Ishikawa (cell line): ENCODE measurements at regions not wholly inside any gene's neighbourhood (a gene's known extent, or its start where the extent isn't known, plus 50 kb on each side); places are given as distances from the start of the nearest gene placed in this dataset.
A peak's percentile ranks its signal among the peaks of the same experiment; 100 is the strongest.

Experiments
- CREB1 ChIP-seq: IDR thresholded peaks from 2 replicates; pipeline ENCODE4 v1.6.1; 2012; ENCODE audit warnings: low read depth
- EGR1 ChIP-seq: IDR thresholded peaks from 2 replicates; pipeline ENCODE4 v1.6.1; 2012
- NFIC ChIP-seq: IDR thresholded peaks from 2 replicates; pipeline ENCODE4 v1.6.1; 2012
- TAF1 ChIP-seq: IDR thresholded peaks from 2 replicates; pipeline ENCODE4 v1.6.1; 2012; ENCODE audit warnings: low read depth, mild to moderate bottlenecking
- TEAD4 ChIP-seq: IDR thresholded peaks from 2 replicates; pipeline ENCODE4 v1.6.1; 2012
- ZBTB7A ChIP-seq: IDR thresholded peaks from 2 replicates; pipeline ENCODE4 v1.6.1; 2012; ENCODE audit warnings: low read depth
- TF ChIP-seq, protein P1 (sequence below): IDR thresholded peaks from 2 replicates; pipeline ENCODE4 v1.6.1; 2012

GRCh38 chr1:869499-870244, 54.1 kb upstream of the SAMD11 start:
- no peak for TF ChIP-seq CREB1
- TF ChIP-seq ZBTB7A: 0 out of 2 replicates have a peak, but pooled peaks have one; percentile 28
- TF ChIP-seq, protein P1, sequence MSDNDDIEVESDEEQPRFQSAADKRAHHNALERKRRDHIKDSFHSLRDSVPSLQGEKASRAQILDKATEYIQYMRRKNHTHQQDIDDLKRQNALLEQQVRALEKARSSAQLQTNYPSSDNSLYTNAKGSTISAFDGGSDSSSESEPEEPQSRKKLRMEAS: peak; percentile 70
- TF ChIP-seq TAF1: no peak
- TF ChIP-seq TEAD4: no peak
- no peak for TF ChIP-seq EGR1
- no peak for TF ChIP-seq NFIC
